ENCODE measurements at regions not wholly inside any gene's neighbourhood (a gene's known extent, or its start where the extent isn't known, plus 50 kb on each side); places are given as distances from the start of the nearest gene placed in this dataset.
"Not testable (repeated sequence)": the region's sequence is repeated elsewhere in the genome, so short reads cannot be mapped to it uniquely, and the experiment has no call there.

GRCh38 chr13:63444225-63444624 lies 2028.6 kb upstream of the PCDH20 start:
- H2BK15ac ChIP-seq (replicated peaks; ENCODE audit: low read depth); H3K4me3 ChIP-seq (ENCODE audit: low read length); H3K36me3 ChIP-seq (ENCODE audit: control insufficient read depth, insufficient read depth, low read length); DNase-seq; H3K79me1 ChIP-seq (ENCODE audit: low read length); H3K4me1 ChIP-seq (ENCODE audit: control insufficient read depth, low read depth, low read length); H3K4ac ChIP-seq (ENCODE audit: low read depth, low read length); H4K8ac ChIP-seq (ENCODE audit: low read depth, low read length); H3K9ac ChIP-seq (ENCODE audit: low read length); H3K4me2 ChIP-seq (ENCODE audit: low read length); H3K79me2 ChIP-seq (ENCODE audit: control insufficient read depth, insufficient read depth, low read length); H2BK5ac ChIP-seq (ENCODE audit: low read length); H3K18ac ChIP-seq (ENCODE audit: low read length); H2BK120ac ChIP-seq (ENCODE audit: low read depth, low read length); H3K27me3 ChIP-seq (ENCODE audit: insufficient read depth, low read length, poor library complexity); H3K23ac ChIP-seq (ENCODE audit: low read length); H3K27ac ChIP-seq (ENCODE audit: low read depth, low read length); H4K5ac ChIP-seq (ENCODE audit: low read length); H2AK5ac ChIP-seq (ENCODE audit: low read length); H3K56ac ChIP-seq (ENCODE audit: low read length): not testable (repeated sequence)
- no CpG with 5 or more reads among the region's 3 CpGs for WGBS (ENCODE audit: extremely low coverage, insufficient coverage, low lambda C conversion rate)

- Histone ChIP-seq H4K8ac (ENCODE audit: low read depth, low read length) (no peak overlapping the region), H3K4me2 (ENCODE audit: low read length) (no peak overlapping the region), H3K9ac (ENCODE audit: low read length) (no peak overlapping the region), H3K4me3 (ENCODE audit: low read length) (no peak overlapping the region), H3K27ac (ENCODE audit: low read depth, low read length) (peak overlapping the region; percentile 66), H3K27me3 (ENCODE audit: insufficient read depth, low read length, poor library complexity) (no peaks in the 10 kb centered on the region), H3K4me1 (ENCODE audit: control insufficient read depth, low read depth, low read length) (peaks cover 2% of the 10 kb centered on the region), H3K4ac (ENCODE audit: low read depth, low read length) (no peak overlapping the region), H3K79me1 (ENCODE audit: low read length) (no peaks in the 10 kb centered on the region), H2BK120ac (ENCODE audit: low read depth, low read length) (no peak overlapping the region), H3K23ac (ENCODE audit: low read length) (no peak overlapping the region), H4K5ac (ENCODE audit: low read length) (no peak overlapping the region), H3K18ac (ENCODE audit: low read length) (no peak overlapping the region), H2BK5ac (ENCODE audit: low read length) (no peak overlapping the region), H2AK5ac (ENCODE audit: low read length) (no peak overlapping the region), H3K56ac (ENCODE audit: low read length) (no peak overlapping the region), H2BK15ac (replicated peaks; ENCODE audit: low read depth) (no peak overlapping the region), H3K36me3 (ENCODE audit: control insufficient read depth, insufficient read depth, low read length) (no peaks in the 10 kb centered on the region), H3K79me2 (ENCODE audit: control insufficient read depth, insufficient read depth, low read length) (no peaks in the 10 kb centered on the region)
- DNase-seq = peak; percentile 97
- WGBS (ENCODE audit: extremely low coverage, insufficient coverage, low lambda C conversion rate) = no CpG with 5 or more reads among the region's 4 CpGs
Observed at GRCh38 chr13:63438951-63439350, 2023.3 kb upstream of the PCDH20 start.

GRCh38 chr13:63436325-63436668 lies 2020.6 kb upstream of the PCDH20 start:
- Histone ChIP-seq H2BK15ac (replicated peaks; ENCODE audit: low read depth) (no peak overlapping the region), H4K5ac (ENCODE audit: low read length) (no peak overlapping the region), H3K4me2 (ENCODE audit: low read length) (no peak overlapping the region), H2BK5ac (ENCODE audit: low read length) (no peak overlapping the region), H3K79me2 (ENCODE audit: control insufficient read depth, insufficient read depth, low read length) (no peaks in the 10 kb centered on the region), H3K27ac (ENCODE audit: low read depth, low read length) (no peak overlapping the region), H3K18ac (ENCODE audit: low read length) (no peak overlapping the region), H2AK5ac (ENCODE audit: low read length) (no peak overlapping the region), H3K4me1 (ENCODE audit: control insufficient read depth, low read depth, low read length) (peaks cover 2% of the 10 kb centered on the region), H3K9ac (ENCODE audit: low read length) (no peak overlapping the region), H4K8ac (ENCODE audit: low read depth, low read length) (no peak overlapping the region), H3K4ac (ENCODE audit: low read depth, low read length) (no peak overlapping the region), H3K56ac (ENCODE audit: low read length) (peak overlapping the region; percentile 5), H3K79me1 (ENCODE audit: low read length) (no peaks in the 10 kb centered on the region), H3K4me3 (ENCODE audit: low read length) (no peak overlapping the region), H2BK120ac (ENCODE audit: low read depth, low read length) (no peak overlapping the region), H3K23ac (ENCODE audit: low read length) (no peak overlapping the region), H3K36me3 (ENCODE audit: control insufficient read depth, insufficient read depth, low read length) (no peaks in the 10 kb centered on the region), H3K27me3 (ENCODE audit: insufficient read depth, low read length, poor library complexity) (no peaks in the 10 kb centered on the region)
- DNase-seq = peak; percentile 4
- WGBS (ENCODE audit: extremely low coverage, insufficient coverage, low lambda C conversion rate) = no CpG with 5 or more reads among the region's 2 CpGs

- Histone ChIP-seq H2BK120ac (ENCODE audit: low read depth, low read length) (no peak overlapping the region), H4K5ac (ENCODE audit: low read length) (no peak overlapping the region), H3K4me2 (ENCODE audit: low read length) (no peak overlapping the region), H4K8ac (ENCODE audit: low read depth, low read length) (no peak overlapping the region), H2BK15ac (replicated peaks; ENCODE audit: low read depth) (no peak overlapping the region), H3K27ac (ENCODE audit: low read depth, low read length) (no peak overlapping the region), H3K9ac (ENCODE audit: low read length) (no peak overlapping the region), H3K79me1 (ENCODE audit: low read length) (no peaks in the 10 kb centered on the region), H3K36me3 (ENCODE audit: control insufficient read depth, insufficient read depth, low read length) (no peaks in the 10 kb centered on the region), H2AK5ac (ENCODE audit: low read length) (no peak overlapping the region), H3K56ac (ENCODE audit: low read length) (peak overlapping the region; percentile 5), H3K79me2 (ENCODE audit: control insufficient read depth, insufficient read depth, low read length) (no peaks in the 10 kb centered on the region), H3K18ac (ENCODE audit: low read length) (peak overlapping the region; percentile 70), H3K27me3 (ENCODE audit: insufficient read depth, low read length, poor library complexity) (no peaks in the 10 kb centered on the region), H3K4me1 (ENCODE audit: control insufficient read depth, low read depth, low read length) (peaks cover 2% of the 10 kb centered on the region), H3K4me3 (ENCODE audit: low read length) (no peak overlapping the region), H3K23ac (ENCODE audit: low read length) (no peak overlapping the region), H3K4ac (ENCODE audit: low read depth, low read length) (no peak overlapping the region), H2BK5ac (ENCODE audit: low read length) (no peak overlapping the region)
- peak; percentile 6 for DNase-seq
- WGBS (ENCODE audit: extremely low coverage, insufficient coverage, low lambda C conversion rate) = no CpG with 5 or more reads among the region's 2 CpGs
Observed at GRCh38 chr13:63435667-63436324, 2020.1 kb upstream of the PCDH20 start.

GRCh38 chr13:63433546-63434150 lies 2018.0 kb upstream of the PCDH20 start:
- Histone ChIP-seq H3K23ac (ENCODE audit: low read length) (no peak overlapping the region), H2AK5ac (ENCODE audit: low read length) (no peak overlapping the region), H3K4me2 (ENCODE audit: low read length) (no peak overlapping the region), H2BK120ac (ENCODE audit: low read depth, low read length) (no peak overlapping the region), H4K8ac (ENCODE audit: low read depth, low read length) (no peak overlapping the region), H3K27ac (ENCODE audit: low read depth, low read length) (no peak overlapping the region), H4K5ac (ENCODE audit: low read length) (no peak overlapping the region), H3K9ac (ENCODE audit: low read length) (no peak overlapping the region), H3K4me3 (ENCODE audit: low read length) (no peak overlapping the region), H3K4ac (ENCODE audit: low read depth, low read length) (no peak overlapping the region), H3K56ac (ENCODE audit: low read length) (no peak overlapping the region), H2BK15ac (replicated peaks; ENCODE audit: low read depth) (no peak overlapping the region), H3K4me1 (ENCODE audit: control insufficient read depth, low read depth, low read length) (peaks cover 2% of the 10 kb centered on the region), H3K36me3 (ENCODE audit: control insufficient read depth, insufficient read depth, low read length) (no peaks in the 10 kb centered on the region), H2BK5ac (ENCODE audit: low read length) (no peak overlapping the region), H3K79me2 (ENCODE audit: control insufficient read depth, insufficient read depth, low read length) (no peaks in the 10 kb centered on the region), H3K79me1 (ENCODE audit: low read length) (no peaks in the 10 kb centered on the region), H3K18ac (ENCODE audit: low read length) (no peak overlapping the region), H3K27me3 (ENCODE audit: insufficient read depth, low read length, poor library complexity) (no peaks in the 10 kb centered on the region)
- no peak for DNase-seq

GRCh38 chr13:63427170-63427569 lies 2011.5 kb upstream of the PCDH20 start:
- Histone ChIP-seq H3K36me3 (ENCODE audit: control insufficient read depth, insufficient read depth, low read length) (no peaks in the 10 kb centered on the region), H2BK15ac (replicated peaks; ENCODE audit: low read depth) (no peak overlapping the region), H3K23ac (ENCODE audit: low read length) (no peak overlapping the region), H3K4me2 (ENCODE audit: low read length) (no peak overlapping the region), H3K27me3 (ENCODE audit: insufficient read depth, low read length, poor library complexity) (no peaks in the 10 kb centered on the region), H4K8ac (ENCODE audit: low read depth, low read length) (no peak overlapping the region), H3K4ac (ENCODE audit: low read depth, low read length) (no peak overlapping the region), H3K79me2 (ENCODE audit: control insufficient read depth, insufficient read depth, low read length) (no peaks in the 10 kb centered on the region), H2BK5ac (ENCODE audit: low read length) (no peak overlapping the region), H3K56ac (ENCODE audit: low read length) (no peak overlapping the region), H4K5ac (ENCODE audit: low read length) (no peak overlapping the region), H3K4me3 (ENCODE audit: low read length) (no peak overlapping the region), H3K79me1 (ENCODE audit: low read length) (no peaks in the 10 kb centered on the region), H2AK5ac (ENCODE audit: low read length) (no peak overlapping the region), H2BK120ac (ENCODE audit: low read depth, low read length) (no peak overlapping the region), H3K9ac (ENCODE audit: low read length) (no peak overlapping the region), H3K18ac (ENCODE audit: low read length) (no peak overlapping the region), H3K27ac (ENCODE audit: low read depth, low read length) (no peak overlapping the region), H3K4me1 (ENCODE audit: control insufficient read depth, low read depth, low read length) (no peaks in the 10 kb centered on the region)
- WGBS (ENCODE audit: extremely low coverage, insufficient coverage, low lambda C conversion rate) = no CpG with 5 or more reads among the region's 2 CpGs
- DNase-seq = no peak
